ENCODE measurements at regions not wholly inside any gene's neighbourhood (a gene's known extent, or its start where the extent isn't known, plus 50 kb on each side); places are given as distances from the start of the nearest gene placed in this dataset.
A peak's percentile ranks its signal among the peaks of the same experiment; 100 is the strongest.

DNA sequence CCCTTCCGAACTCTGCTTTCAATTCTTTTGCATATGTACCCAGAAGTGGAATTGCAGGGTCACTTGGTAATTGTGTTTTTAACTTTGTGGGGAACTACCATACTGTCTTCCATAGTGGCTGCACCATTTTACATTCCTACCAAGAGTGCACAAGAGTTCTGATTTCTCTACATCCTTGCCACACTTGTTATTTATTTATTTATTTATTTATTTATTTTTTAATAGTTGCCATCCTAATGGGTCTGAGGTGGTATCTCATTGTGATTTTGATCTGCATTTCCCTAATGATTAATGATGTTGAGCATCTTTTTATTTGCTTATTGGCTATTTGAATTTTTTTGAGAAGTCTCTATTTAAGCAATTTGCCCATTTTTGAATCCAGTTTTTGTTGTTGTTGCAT is 422.4 kb downstream of the PTPRU start:
- H3K36me3 ChIP-seq = no peaks in the 10 kb centered on the region
- no peak for DNase-seq
- no peaks in the 10 kb centered on the region for H3K27me3 ChIP-seq
- TF ChIP-seq EP300 (IDR thresholded peaks at IDR 0.05) = no peak
- TF ChIP-seq, protein P1, sequence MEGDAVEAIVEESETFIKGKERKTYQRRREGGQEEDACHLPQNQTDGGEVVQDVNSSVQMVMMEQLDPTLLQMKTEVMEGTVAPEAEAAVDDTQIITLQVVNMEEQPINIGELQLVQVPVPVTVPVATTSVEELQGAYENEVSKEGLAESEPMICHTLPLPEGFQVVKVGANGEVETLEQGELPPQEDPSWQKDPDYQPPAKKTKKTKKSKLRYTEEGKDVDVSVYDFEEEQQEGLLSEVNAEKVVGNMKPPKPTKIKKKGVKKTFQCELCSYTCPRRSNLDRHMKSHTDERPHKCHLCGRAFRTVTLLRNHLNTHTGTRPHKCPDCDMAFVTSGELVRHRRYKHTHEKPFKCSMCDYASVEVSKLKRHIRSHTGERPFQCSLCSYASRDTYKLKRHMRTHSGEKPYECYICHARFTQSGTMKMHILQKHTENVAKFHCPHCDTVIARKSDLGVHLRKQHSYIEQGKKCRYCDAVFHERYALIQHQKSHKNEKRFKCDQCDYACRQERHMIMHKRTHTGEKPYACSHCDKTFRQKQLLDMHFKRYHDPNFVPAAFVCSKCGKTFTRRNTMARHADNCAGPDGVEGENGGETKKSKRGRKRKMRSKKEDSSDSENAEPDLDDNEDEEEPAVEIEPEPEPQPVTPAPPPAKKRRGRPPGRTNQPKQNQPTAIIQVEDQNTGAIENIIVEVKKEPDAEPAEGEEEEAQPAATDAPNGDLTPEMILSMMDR (IDR thresholded peaks at IDR 0.05) = no peak
- TF ChIP-seq POLR2AphosphoS5 (IDR thresholded peaks at IDR 0.05) = no peak
- no peak for TF ChIP-seq POLR2A (IDR thresholded peaks at IDR 0.05)
- WGBS, 2 donors = 64 to 92% methylated on average over 1 of the region's 1 CpG
- H3K27ac ChIP-seq = no peak overlapping the region
- peaks cover 0 to 13% (median 10%) of the 10 kb centered on the region in 4 donors for H3K9me3 ChIP-seq
- H3K4me1 ChIP-seq = no peaks in the 10 kb centered on the region
- ATAC-seq (ENCODE audit: low FRiP score in 2 of 2) = no peak
- no peak overlapping the region for H3K4me3 ChIP-seq

DNA sequence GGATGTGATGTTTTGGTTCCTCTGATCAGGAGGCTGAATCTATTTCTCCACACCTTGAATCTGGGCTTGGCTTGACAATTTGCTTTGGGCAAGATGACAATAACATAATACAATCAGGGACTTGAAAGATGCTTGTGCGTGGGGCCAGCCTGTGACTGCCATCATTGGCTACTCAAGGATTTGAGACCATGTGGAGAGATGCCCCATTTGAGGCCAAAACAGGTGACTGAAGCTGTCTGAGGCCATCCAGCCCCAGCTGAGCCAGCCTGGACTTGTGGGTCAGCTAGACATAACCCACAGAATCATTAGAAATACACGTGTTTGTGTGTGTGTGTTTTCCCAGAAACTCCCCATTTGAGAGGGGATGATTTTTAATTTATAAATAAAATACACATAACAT is 421.5 kb downstream of the PTPRU start:
- H3K27me3 ChIP-seq = no peaks in the 10 kb centered on the region

DNA sequence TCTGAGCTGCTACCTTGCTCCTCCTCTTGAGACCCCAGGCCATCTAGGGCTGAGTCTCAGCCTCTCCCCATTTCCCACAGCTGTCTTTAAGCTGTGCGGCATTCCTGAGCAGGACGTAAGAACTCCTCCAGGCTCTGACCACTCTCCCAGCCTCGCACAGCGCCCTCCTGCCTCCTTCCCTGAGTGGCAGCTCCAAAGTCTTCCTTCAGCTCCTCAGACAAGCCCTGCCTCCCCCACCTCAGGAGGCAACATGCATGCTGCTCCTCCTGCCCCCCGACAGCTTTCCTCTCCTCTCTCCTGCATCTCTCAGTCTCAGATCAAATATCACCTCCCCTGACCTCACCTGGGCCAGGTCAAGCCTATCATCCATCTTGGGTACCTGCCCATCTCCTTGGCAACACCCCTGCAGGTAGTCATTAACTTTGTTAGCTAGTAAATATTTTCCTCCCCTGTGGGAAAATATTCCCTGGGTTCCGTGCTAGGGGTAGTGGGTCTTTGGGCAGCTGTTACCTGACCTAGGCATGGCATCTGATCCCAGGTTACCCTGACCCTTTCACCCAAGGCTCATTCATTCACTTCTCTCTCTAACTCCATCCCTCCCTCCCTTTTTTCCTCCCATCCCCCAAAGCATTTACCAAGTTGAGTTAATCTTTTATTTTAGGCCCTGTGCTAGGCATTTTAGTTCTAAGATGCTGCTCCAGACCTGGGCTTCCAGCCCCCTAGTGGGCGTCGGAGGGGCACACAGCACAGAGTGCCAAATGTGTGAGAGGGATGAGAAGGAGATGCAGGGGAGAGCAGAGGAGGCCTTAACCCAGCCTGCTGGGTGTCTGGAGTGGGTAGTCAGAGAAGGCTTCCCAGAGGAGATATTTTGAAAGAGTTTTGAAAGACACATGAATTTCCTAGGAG is 419.9 kb downstream of the PTPRU start:
- Histone ChIP-seq H3K36me3 (no peaks in the 10 kb centered on the region), H3K27ac (no peak overlapping the region), H3K9me3 (peaks cover 0 to 5% (median 0%) of the 10 kb centered on the region in 4 donors), H3K4me1 (no peaks in the 10 kb centered on the region), H3K4me3 (no peak overlapping the region), H3K27me3 (no peaks in the 10 kb centered on the region)
- WGBS, 2 donors = 36 to 37% methylated on average over 8 of the region's 8 CpGs
- TF ChIP-seq POLR2A (IDR thresholded peaks at IDR 0.05) = no peak
- TF ChIP-seq, protein P1 (IDR thresholded peaks at IDR 0.05) = no peak
- no peak for TF ChIP-seq EP300 (IDR thresholded peaks at IDR 0.05)
- TF ChIP-seq POLR2AphosphoS5 (IDR thresholded peaks at IDR 0.05) = no peak
- DNase-seq (peak in 1 of 2 donors; percentile 15), ATAC-seq (ENCODE audit: low FRiP score in 2 of 2) (no peak)

More for the DNA sequence above, 421.5 kb downstream of the PTPRU start:
- Histone ChIP-seq H3K27ac (no peak overlapping the region), H3K36me3 (no peaks in the 10 kb centered on the region), H3K4me3 (no peak overlapping the region), H3K9me3 (peaks cover 0 to 13% (median 10%) of the 10 kb centered on the region in 4 donors), H3K4me1 (no peaks in the 10 kb centered on the region)
- DNase-seq (peak in 1 of 2 donors; percentile 7), ATAC-seq (ENCODE audit: low FRiP score in 2 of 2) (no peak)
- TF ChIP-seq EP300 (IDR thresholded peaks at IDR 0.05) (no peak), POLR2A (IDR thresholded peaks at IDR 0.05) (no peak), POLR2AphosphoS5 (IDR thresholded peaks at IDR 0.05) (no peak)
- TF ChIP-seq, protein P1 (IDR thresholded peaks at IDR 0.05) = no peak
- WGBS, 2 donors = 70 to 82% methylated on average over 2 of the region's 2 CpGs

DNA sequence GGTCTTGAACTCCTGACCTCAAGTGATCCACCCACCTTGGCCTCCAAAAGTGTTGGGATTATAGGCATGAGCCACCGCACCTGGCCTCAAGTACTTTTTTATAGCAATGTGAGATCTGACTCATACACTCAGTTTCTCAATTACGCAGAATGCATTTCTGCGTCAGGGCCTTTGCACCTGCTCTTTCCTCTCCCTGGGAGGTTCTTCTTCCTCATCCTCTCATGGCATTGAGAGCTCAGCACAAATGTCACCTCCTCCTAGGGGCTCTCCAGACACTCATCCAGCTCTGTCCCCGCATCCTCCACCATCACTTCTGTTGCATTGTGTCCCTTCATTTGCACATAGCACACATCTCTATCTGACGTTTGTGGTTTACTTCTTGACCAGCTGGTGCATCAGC is 418.8 kb downstream of the PTPRU start:
- DNase-seq (peak in 1 of 2 donors; percentile 6), ATAC-seq (ENCODE audit: low FRiP score in 2 of 2) (no peak)
- H3K36me3 ChIP-seq = no peaks in the 10 kb centered on the region
- 85% methylated on average over 5 of the region's 5 CpGs for WGBS, 2 donors
- no peaks in the 10 kb centered on the region for H3K4me1 ChIP-seq
- no peak overlapping the region for H3K4me3 ChIP-seq
- no peak overlapping the region for H3K27ac ChIP-seq
- no peaks in the 10 kb centered on the region for H3K27me3 ChIP-seq
- no peak for TF ChIP-seq POLR2AphosphoS5 (IDR thresholded peaks at IDR 0.05)
- TF ChIP-seq, protein P1 (IDR thresholded peaks at IDR 0.05) = no peak
- no peak for TF ChIP-seq POLR2A (IDR thresholded peaks at IDR 0.05)
- no peak for TF ChIP-seq EP300 (IDR thresholded peaks at IDR 0.05)
- H3K9me3 ChIP-seq = peaks cover 0 to 5% (median 0%) of the 10 kb centered on the region in 4 donors

Data from upper lobe of left lung (tissue), 6 donors.